ENCODE measurements at regions not wholly inside any gene's neighbourhood (a gene's known extent, or its start where the extent isn't known, plus 50 kb on each side); places are given as distances from the start of the nearest gene placed in this dataset.
"Not testable (repeated sequence)": the region's sequence is repeated elsewhere in the genome, so short reads cannot be mapped to it uniquely, and the experiment has no call there.

DNA sequence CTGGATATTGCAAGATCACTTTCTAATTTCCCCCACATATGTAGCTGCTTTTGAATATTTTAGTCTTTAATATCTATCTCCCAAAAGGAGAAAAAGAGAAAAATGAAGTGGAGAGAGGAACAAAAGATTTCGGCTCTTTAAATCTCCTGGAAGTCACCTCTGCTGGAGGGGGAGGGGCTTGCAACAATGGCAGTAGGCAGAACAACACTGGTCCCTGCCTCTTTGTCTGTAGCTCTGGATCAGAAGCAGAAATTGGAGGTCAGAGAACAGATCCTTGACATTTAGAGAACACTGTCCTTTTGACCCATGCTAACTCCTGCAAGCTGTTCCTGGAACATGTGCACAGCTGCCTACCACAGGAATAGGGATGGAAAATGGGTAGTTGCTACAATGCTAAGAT, 86.7 kb upstream of the GPR12 start:
- no peak for DNase-seq (ENCODE audit: low spot score)

DNA sequence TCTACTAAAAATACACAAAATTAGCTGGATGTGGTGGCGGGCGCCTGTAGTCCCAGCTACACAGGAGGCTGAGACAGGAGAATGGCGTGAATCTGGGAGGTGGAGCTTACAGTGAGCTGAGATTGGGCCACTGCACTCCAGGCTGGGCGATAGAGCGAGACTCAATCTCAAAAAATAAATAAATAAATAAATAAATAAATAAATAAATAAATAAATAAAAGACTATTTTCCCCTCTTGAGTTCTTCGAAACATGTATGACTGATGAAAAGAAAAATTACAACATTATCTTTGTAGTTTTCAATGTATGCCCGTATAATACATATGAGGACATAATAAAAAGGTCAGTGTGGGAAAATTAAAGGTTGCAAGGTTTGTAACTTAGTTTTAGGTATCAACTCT, 84.5 kb upstream of the GPR12 start:
- not testable (repeated sequence) for DNase-seq (ENCODE audit: low spot score)

More for the DNA sequence above, 86.7 kb upstream of the GPR12 start:
- TF ChIP-seq, protein P1, sequence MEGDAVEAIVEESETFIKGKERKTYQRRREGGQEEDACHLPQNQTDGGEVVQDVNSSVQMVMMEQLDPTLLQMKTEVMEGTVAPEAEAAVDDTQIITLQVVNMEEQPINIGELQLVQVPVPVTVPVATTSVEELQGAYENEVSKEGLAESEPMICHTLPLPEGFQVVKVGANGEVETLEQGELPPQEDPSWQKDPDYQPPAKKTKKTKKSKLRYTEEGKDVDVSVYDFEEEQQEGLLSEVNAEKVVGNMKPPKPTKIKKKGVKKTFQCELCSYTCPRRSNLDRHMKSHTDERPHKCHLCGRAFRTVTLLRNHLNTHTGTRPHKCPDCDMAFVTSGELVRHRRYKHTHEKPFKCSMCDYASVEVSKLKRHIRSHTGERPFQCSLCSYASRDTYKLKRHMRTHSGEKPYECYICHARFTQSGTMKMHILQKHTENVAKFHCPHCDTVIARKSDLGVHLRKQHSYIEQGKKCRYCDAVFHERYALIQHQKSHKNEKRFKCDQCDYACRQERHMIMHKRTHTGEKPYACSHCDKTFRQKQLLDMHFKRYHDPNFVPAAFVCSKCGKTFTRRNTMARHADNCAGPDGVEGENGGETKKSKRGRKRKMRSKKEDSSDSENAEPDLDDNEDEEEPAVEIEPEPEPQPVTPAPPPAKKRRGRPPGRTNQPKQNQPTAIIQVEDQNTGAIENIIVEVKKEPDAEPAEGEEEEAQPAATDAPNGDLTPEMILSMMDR (IDR thresholded peaks at IDR 0.05; ENCODE audit: extremely low read depth, missing control alignments): no peak

DNA sequence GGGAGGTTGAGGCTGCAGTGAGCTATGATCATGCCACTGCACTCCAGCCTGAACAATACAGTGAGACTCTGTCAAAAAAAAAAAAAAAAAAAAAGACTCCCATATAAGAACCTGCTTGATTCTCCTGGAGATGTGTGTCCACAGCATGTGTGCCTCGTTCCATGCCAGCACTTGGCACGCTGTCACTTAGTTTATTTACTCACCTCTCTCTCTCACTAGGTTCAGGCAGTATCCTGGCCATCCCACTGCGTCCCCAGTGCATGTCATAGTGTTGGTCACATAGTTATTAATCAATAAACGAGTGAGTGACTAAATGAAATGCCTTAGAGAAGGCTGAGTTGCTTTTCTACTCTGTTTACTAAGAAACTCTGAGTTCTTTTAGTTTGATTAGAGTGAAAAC, 79.1 kb upstream of the GPR12 start:
- no peak for DNase-seq (ENCODE audit: low spot score)

DNA sequence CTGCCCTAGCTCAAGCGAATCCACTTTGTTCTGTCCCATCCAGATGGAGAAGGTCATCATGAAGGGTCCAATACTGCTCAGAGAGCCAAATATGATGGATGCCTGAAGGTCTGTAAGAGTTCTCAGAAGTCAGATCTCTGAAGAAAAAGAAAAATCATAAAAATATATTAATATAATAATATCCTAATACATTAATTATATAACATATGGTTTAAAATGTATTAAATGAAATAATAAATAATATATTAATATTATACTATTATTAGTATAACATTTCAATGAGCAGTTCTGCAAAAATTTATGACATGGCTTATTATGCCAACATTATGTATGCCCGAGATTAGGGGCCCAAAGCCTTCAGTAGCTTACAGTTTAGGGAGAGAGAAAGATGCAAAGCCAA, 78.2 kb upstream of the GPR12 start:
- TF ChIP-seq, protein P1 (IDR thresholded peaks at IDR 0.05; ENCODE audit: extremely low read depth, missing control alignments): no peak
- DNase-seq (ENCODE audit: low spot score): no peak

More for the DNA sequence above, 79.1 kb upstream of the GPR12 start:
- TF ChIP-seq, protein P1 (IDR thresholded peaks at IDR 0.05; ENCODE audit: extremely low read depth, missing control alignments): no peak

DNA sequence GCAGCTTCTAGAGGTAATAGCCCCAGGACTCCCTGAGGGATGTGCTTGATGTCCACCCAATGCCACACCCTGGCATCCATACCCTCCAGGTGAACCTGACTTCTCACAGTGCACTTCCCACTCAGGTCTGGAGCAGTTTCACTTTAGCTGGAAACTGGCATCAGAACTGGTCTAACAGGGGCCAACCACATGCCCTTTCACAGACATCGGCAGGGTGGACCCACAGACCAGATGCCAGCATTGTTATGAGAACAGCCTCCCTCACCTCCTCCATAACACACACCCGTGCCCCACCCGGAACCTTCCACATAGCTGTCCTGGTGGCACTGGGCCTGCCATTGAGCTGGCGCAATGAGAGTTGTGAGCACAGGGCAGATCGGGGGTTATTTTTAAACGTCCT, 77.4 kb upstream of the GPR12 start:
- no peak for DNase-seq (ENCODE audit: low spot score)
- TF ChIP-seq, protein P1 (IDR thresholded peaks at IDR 0.05; ENCODE audit: extremely low read depth, missing control alignments): no peak

DNA sequence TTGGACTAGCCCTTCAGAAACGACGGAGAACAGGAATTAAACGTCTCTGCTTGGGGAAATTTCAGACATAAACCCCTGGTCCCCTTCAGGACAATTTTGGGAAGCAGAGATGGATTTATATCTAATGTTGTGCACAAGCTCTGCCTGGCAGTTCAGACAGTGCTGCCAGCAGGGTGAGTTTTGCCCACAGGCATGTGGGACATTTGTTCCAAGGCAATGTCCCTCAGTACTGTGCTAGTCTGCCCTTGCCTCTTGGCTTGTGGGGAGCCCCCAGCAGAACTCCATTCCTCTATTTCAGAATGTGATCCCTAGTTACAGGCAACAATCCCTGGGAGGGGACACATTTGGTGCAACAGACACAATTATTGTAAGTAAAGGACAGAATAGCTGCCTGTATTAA, 76.5 kb upstream of the GPR12 start:
- no peak for DNase-seq (ENCODE audit: low spot score)
- TF ChIP-seq, protein P1 (IDR thresholded peaks at IDR 0.05; ENCODE audit: extremely low read depth, missing control alignments): no peak

DNA sequence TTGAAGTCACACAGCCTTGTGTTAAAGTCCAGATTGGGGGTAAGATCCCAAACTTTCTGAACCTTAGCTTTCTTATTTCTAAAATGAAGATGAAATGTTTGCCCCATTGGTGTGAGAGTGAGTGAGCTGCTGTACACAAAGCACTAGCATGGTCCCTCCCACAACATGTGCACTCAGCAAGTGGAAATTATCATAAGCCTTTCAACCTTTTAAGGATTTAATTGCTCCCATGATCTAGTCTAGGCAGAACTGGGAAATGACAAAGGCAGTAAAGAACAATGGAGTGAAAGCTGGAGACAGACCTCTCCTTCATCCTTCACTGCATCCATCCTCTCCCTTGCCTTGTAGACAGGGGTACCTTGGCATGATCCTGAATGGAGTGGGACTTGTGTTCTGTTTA, 76.0 kb upstream of the GPR12 start:
- DNase-seq (ENCODE audit: low spot score): no peak
- TF ChIP-seq, protein P1 (IDR thresholded peaks at IDR 0.05; ENCODE audit: extremely low read depth, missing control alignments): no peak

DNA sequence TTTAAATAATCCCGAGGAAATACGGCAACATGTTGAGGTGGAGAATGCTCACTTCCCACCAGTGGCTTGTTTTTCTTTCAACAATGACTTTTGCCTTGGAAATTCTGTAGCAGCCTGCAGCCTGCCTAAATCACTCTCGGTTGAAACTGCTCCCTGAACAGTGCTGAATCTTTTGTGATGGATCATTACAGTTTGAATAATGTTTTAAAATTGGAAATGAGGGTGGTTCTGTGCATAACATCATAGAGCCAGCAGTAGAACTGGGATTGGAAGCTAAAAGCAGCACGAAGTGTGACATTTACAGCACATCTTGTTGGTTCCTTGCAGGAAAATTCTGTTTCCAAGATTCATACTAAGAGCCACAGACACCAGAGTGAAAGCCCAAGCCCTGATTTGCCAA, 74.1 kb upstream of the GPR12 start:
- TF ChIP-seq, protein P1 (IDR thresholded peaks at IDR 0.05; ENCODE audit: extremely low read depth, missing control alignments): no peak
- no peak for DNase-seq (ENCODE audit: low spot score)

Measured in GM20000 (cell line).